ENCODE measurements at regions not wholly inside any gene's neighbourhood (a gene's known extent, or its start where the extent isn't known, plus 50 kb on each side); places are given as distances from the start of the nearest gene placed in this dataset.
"Not testable (repeated sequence)": the region's sequence is repeated elsewhere in the genome, so short reads cannot be mapped to it uniquely, and the experiment has no call there.

DNA sequence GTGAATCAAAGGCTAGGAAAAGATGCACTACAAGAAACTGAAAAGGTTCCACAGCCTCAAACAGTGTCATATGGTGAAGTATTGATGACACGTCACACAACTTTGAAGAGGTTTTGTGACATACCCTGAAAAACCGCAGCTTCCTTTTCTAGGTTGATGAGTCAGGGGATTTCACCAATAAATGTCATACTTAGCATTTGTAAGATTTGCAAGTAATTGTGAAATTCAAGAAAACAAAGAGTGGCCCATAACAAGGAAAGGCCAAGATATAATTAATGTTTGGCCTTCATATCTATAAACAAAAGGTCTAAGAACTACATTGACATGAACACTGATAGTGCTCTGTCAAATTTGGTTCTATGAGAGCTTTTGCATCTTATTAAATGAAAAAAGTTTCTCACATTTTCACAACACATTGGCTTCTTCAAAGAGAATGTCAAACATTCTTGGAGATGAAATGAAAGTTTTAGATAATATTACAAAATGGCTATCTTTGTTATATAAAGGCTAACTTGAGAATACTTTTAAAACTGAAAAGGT is 62.0 kb upstream of the NAMPT start:
- intact Hi-C loops (cut with DNase I), result no loop called here
- ATAC-seq (peak; percentile 54), DNase-seq (ENCODE audit: missing footprints) (no peak)

DNA sequence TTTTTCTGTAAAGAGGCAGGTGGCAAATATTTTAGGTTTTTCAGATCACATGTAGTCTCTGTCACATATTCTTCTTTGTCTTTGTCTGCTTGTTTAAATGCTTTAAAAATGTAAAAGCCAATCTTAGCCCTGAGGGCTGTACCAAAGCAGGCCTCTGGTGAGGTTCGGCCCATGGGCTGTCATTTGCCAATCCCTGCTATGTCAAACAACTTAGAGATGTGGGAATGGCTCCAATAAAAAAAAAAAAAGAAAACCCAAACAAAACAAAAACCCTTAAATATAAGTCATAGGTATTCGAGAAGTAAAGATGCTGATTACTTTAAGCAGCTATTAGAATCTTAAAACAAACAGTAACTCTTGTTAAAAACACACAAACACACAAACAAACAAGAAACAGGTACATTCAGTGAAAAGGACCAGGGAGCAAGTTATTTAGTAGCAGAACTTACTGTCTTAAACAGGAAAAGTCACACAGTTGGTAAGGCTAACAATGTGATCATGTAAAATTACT is 61.4 kb upstream of the NAMPT start:
- intact Hi-C loops (cut with DNase I), result no loop called here
- DNase-seq (ENCODE audit: missing footprints), result no peak
- no peak for ATAC-seq

DNA sequence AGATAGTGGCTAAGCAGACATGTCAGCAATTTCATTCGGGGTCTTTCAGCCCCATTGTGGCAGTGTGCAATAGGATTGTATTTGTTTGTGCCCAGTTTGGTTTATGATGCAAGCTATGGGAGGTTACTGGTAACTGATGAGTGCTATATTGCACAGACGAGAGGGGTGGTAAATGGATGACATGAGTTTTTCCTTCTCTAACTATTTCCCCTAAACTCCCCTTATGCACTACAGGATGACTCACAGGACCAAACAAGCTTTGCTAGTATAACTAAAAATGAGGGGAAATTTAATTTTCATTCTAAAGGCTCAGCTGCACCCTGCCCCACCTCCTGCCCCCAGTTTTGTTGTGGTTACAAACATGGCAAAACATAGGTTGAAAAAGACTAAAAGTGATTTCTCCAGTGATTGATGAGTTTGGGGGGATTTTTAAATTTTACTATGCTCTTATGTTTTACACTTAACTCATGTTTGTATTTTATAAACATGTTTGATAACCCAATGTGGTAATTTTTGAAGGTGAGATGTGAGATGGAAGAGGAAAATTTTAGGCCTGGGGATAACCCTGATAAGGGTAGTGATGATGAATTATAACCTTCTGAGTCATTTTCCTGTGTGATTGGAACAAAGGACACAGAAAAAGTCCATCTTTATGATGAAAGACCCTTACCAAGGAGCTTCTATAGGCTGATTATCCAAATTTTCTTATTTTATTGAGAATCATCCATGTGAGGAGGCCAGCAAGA is 60.8 kb upstream of the NAMPT start:
- ATAC-seq (peak; percentile 31), DNase-seq (ENCODE audit: missing footprints) (peak; percentile 55)
- intact Hi-C loops (cut with DNase I), result no loop called here

DNA sequence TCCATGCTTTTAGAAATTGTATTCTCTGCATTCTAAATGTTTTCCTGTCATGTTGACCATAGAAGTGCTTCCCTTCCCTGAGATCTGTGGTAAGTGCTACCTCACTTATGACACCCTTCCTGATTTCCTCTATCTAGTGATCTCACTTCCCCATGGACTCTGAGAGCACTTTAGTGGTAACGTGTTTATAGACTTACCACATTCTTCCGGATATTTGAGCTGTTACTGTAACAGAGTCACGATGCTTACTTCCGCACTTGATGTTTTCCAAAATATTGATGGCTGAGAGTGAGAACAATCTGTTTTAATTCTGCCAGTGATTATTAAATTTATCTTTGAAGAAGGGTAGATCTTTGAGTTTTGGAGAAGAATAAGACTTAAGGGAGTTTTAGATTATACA is 60.1 kb upstream of the NAMPT start:
- intact Hi-C loops (cut with DNase I), result no loop called here
- peak; percentile 67 for ATAC-seq

DNA sequence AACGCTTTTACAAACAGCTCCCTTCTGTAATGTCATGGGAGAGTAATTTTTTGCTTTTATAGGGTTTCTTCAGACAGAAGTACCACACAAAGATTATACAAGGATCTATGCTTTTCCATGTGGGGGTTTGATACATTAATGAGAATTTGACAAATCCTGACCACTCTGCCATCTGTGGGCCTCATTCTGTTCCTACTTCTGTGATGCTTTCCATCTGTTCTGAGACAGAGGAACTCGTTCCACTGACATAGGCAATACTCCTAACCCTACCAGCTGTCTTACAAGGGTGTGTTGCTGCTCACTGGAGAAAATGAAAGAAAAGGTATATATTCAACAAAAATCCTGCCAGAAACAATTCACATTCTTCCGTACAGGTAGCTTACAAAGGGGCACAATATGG is 59.4 kb upstream of the NAMPT start:
- no peak for DNase-seq (ENCODE audit: missing footprints)
- intact Hi-C loops (cut with DNase I), result no loop called here
- no peak for ATAC-seq

More for the DNA sequence above, 60.1 kb upstream of the NAMPT start:
- no peak for DNase-seq (ENCODE audit: missing footprints)

DNA sequence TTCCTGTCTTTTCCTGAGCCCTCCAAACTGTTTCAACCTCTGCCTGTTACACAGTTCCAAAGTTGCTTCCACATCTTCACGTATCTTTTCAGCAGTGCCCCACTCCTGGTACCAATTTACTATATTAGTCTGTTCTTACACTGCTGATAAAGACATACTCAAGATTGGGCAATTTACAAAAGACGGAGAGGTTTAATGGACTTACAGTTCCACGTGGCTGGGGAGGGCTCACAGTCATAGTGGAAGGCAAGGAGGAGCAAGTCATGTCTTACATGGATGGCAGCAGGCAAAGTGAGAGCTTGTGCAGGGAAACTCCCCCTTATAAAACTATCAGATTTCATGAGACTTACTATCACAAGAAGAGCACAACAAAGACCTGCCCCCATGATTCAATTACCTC is 57.3 kb upstream of the NAMPT start:
- intact Hi-C loops (cut with DNase I); DNase-seq (ENCODE audit: missing footprints); ATAC-seq: not testable (repeated sequence)

DNA sequence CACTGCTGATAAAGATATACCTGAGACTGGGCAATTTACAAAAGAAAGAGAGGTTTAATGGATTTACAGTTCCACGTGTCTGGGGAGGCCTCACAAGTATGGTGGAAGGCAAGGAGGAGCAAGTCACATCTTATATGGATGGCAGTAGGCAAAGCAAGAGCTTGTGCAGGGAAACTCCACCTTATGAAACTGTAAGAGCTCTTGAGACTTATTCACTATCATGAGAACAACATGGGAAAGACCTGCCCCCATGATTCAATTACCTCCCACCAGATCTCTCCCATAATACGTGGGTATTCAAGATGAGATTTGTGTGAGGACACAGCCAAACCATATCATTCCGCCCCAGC is 55.4 kb upstream of the NAMPT start:
- intact Hi-C loops (cut with DNase I); DNase-seq (ENCODE audit: missing footprints); ATAC-seq: not testable (repeated sequence)

DNA sequence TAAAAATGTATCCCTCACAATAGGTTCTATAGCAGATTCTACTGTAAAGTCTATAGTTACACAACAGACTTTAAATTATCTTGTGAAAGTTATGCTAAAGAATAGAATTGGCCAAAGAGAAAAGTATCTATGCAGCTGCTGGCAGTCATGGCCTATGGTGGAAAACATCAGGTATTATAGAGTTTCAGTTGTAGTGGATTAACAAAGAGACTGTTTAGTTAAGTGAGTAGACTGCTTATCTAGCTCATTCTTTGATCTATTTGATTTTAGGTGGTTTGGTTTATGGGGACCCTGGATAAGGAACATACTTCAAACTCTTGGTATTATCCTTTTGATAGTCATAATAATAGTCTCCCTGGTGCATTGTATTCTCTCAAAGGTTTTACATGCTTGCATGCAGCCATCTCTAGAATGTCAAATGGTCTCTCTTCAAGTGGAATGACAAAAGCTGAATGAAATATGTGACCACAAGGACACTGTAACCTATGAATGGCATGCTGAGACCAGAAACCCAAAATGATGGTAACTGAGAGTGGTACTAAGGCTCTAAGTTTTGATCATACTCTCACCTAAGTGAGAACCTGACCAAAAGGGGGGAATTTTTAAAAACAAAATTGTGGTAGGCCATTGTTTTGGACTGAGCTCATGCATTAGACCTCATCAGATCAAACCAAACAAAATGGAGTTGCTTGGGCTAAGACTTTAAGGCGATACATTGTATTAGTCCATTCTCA is 54.9 kb upstream of the NAMPT start:
- no peak for DNase-seq (ENCODE audit: missing footprints)
- intact Hi-C loops (cut with DNase I), result no loop called here
- ATAC-seq, result no peak

DNA sequence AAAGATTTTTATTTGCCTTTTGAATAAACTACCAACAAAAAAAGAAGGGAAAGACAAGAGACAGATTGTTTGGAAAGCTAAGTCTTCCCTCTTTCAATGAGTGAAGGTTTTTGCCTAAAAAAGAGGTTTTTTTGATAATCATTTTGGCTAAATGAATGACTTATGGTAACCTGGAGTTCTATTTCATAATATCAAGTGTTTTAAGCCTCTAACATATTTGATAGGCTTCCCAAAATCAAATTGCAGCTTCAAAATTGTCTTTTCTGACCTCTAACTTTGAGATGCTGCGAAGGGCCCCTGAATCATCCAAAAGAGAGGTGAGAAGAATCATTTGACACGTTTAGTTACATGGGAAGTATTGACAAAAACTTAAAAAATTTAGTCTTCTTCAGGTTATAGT is 53.0 kb upstream of the NAMPT start:
- intact Hi-C loops (cut with DNase I), result no loop called here
- ATAC-seq, result no peak
- no peak for DNase-seq (ENCODE audit: missing footprints)

DNA sequence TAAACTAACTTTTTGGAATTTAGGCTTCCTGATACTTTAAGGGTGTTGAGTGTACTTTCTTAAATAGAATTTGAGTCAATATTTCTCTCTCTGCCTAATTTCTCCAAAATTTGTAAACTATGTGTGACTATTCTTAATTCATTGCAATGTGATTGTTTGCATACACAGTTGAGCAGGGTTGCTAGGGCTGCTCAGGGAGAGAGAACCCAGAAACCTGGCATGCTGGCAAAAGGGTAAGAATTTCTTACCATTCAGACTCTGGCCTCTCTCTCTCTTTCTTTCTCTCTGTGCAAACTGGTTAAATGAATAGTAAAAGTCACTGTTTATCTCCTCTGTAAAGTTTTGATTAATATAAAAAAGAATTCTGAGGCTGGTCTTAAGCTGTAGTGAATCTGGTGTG is 51.0 kb upstream of the NAMPT start:
- no peak for ATAC-seq
- DNase-seq (ENCODE audit: missing footprints), result no peak
- intact Hi-C loops (cut with DNase I), result no loop called here

Data from Right ventricle myocardium inferior (tissue), 1 donor.